ENCODE measurements at regions not wholly inside any gene's neighbourhood (a gene's known extent, or its start where the extent isn't known, plus 50 kb on each side); places are given as distances from the start of the nearest gene placed in this dataset.

DNA sequence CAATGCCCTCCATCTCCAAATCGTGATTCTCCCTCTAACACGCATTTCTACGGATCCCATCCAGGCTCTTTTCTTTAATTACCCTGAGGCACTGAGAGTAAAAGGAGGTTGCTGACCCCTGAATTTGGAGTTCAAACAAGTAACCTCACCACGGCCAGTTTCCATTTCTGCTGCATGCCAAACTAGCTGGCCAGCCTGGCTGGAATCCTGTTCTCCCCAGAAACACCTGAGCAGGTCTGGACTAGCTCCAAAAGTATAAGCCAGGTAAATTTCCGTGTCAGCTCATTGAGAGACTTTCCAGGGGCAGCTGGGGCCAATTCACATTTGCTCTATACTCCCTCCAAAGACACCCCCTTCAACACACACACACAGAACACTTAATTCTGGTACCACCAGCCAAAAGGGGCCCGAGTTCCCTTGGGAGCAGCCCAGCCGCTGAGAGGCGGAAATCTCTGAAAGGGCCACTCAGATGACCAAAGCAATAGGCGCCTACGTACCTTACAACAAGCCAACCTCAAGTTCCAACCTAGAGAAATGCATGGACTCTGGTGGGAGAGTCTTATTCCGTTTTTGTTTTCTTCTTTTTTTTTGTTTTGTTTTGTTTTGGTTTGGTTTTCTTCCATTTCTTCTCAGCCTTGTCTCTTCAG is 131.4 kb downstream of the NDUFA12 start:
- no peak for DNase-seq
- H3K9me3 Mint-ChIP-seq = no peaks in the 10 kb centered on the region
- H3K36me3 Mint-ChIP-seq (ENCODE audit: low read depth) = no peaks in the 10 kb centered on the region
- peaks cover 61% of the 10 kb centered on the region for H3K27me3 Mint-ChIP-seq
- H3K27ac Mint-ChIP-seq = no peak overlapping the region
- no peak for ATAC-seq
- peak overlapping the region; percentile 62 for H3K4me3 Mint-ChIP-seq
- peaks cover 11% of the 10 kb centered on the region for H3K4me1 Mint-ChIP-seq

DNA sequence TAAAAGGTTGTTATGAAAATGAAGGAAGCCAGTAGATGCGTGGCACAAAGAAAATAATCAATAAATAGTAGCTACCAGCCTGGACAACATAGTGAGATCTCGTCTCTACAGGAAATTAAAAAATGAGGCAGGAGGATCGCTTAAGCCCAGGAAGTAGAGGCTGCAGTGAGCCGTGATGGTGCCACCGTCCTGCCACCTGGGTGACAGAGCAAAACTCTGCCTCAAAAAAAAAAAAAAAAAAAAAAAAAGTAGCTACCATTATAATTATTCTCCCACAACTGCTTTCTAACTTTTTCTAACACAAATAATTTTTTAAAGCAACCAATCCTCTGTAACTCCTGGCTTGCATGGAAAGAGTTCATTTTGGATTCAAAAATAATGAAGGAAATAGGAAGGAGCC is 133.0 kb downstream of the NDUFA12 start:
- Mint-ChIP-seq H3K36me3 (ENCODE audit: low read depth) (no peaks in the 10 kb centered on the region), H3K9me3 (no peaks in the 10 kb centered on the region), H3K4me1 (peaks cover 11% of the 10 kb centered on the region), H3K27ac (no peak overlapping the region), H3K27me3 (peaks cover 47% of the 10 kb centered on the region), H3K4me3 (no peak overlapping the region)
- DNase-seq (no peak), ATAC-seq (no peak)

DNA sequence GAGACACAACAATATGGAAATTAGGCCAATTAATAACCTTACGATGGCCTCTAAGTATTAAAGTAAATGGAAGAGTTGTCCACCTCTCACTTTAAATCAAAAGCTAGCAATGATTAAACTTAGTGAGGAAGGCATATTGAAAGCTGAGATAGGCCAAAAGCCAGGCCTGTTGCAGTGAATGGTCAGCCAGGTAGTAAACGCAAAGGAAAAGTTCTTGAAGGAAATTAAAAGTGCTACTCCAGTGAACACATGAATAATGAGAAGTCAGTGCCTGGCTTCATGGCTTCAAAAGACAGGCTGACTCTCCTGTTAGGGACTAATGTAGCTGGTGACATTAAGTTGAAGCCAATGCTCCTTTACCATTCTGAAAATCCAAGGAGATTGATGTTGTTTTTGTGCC is 135.3 kb downstream of the NDUFA12 start:
- Mint-ChIP-seq H3K27ac (no peak overlapping the region), H3K9me3 (peaks cover 4% of the 10 kb centered on the region), H3K4me1 (peaks cover 2% of the 10 kb centered on the region), H3K27me3 (peaks cover 34% of the 10 kb centered on the region), H3K4me3 (no peak overlapping the region), H3K36me3 (ENCODE audit: low read depth) (no peaks in the 10 kb centered on the region)
- ATAC-seq = no peak
- no peak for DNase-seq

DNA sequence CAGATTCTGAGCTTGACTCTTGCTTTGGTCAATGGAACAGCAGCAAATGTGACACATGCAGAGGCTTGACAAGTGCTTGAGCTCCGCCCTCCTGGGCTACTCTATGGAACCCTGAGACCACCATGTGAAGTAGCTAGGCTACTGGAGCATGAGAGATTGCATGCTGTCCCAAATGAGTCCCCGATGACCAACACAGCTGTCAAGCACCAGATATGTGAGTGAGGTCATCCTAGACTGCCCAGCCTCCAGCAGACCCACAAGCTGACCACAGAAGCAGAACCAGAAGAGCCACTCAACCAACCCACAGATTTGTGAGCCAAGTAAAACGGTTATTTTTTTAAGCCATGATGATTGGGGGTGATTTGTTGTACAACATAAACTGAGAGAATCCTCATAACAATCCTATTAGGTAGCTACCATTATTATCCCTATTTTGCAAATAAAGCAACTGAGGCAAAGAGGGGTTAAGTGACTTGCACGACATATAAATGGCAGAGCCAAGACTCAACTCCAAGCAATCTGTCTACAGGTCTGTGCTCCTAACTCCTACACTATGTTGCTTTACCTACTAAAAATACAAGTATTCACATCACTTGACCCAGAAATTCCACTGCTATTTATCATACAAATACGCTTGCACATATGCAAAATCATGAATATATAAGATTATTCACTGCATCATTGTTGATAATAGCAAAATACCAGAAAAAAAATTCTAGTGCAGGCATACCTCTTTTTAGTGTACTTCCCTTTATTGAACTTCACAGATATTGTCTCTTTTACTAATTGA is 136.2 kb downstream of the NDUFA12 start:
- peaks cover 4% of the 10 kb centered on the region for H3K9me3 Mint-ChIP-seq
- no peaks in the 10 kb centered on the region for H3K36me3 Mint-ChIP-seq (ENCODE audit: low read depth)
- H3K27ac Mint-ChIP-seq = no peak overlapping the region
- H3K27me3 Mint-ChIP-seq = peaks cover 28% of the 10 kb centered on the region
- no peak overlapping the region for H3K4me3 Mint-ChIP-seq
- no peaks in the 10 kb centered on the region for H3K4me1 Mint-ChIP-seq
- DNase-seq (no peak), ATAC-seq (no peak)

DNA sequence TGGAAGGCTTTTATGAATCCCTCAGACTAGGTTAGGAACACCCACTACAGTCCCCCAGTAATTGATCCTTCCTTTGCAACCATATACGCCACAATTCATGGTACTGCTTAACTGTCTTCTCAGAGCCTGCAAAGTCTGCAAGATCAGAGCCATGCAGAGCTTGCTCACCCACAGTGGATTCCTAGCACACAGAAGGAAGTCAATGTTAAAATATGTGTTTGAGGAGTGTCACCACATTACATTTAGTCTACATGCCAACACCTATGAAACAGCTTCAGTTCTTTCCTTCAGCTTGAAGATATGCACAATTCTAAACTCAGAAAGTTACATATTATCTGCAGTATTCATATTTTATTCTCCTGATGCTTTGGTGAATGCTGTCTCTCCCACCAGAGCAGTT is 138.5 kb downstream of the NDUFA12 start:
- no peak for ATAC-seq

DNA sequence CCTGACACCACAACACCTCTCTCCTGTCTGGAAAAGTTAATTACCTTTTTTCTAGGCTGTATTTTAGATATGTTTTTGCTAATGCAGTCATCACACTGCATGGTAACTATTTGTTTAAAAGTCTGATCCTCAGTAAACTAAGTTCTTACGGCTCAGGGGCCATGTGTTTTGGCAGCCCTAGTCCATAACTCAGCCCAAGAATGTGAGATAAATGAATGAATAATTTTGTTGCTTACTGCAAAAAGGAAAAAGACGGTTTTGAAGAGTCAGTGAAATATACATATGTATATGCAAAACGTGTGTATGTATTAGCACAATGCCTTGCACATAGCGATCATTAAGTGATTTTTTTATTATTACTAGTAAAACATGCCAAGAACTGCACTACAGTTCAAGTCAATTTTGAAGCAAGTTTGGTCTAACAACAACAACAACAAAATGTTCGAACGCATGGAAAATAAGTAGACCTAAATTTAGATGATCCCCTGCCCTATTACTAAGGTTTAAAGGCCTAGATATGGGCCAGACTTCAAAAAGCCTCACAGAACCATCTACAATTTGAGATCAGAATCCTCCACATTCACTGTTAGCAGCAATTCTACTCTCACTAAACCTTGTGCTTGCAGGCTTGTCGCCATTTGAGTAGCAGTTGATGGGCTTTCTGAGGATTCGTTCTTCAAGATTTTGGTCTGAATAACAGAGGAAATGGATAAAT is 140.0 kb downstream of the NDUFA12 start:
- H3K36me3 Mint-ChIP-seq (ENCODE audit: low read depth) = no peaks in the 10 kb centered on the region

More for the DNA sequence above, 138.5 kb downstream of the NDUFA12 start:
- Mint-ChIP-seq H3K4me3 (no peak overlapping the region), H3K9me3 (peaks cover 4% of the 10 kb centered on the region), H3K27me3 (peaks cover 12% of the 10 kb centered on the region), H3K27ac (no peak overlapping the region), H3K4me1 (no peaks in the 10 kb centered on the region), H3K36me3 (ENCODE audit: low read depth) (no peaks in the 10 kb centered on the region)
- no peak for DNase-seq

DNA sequence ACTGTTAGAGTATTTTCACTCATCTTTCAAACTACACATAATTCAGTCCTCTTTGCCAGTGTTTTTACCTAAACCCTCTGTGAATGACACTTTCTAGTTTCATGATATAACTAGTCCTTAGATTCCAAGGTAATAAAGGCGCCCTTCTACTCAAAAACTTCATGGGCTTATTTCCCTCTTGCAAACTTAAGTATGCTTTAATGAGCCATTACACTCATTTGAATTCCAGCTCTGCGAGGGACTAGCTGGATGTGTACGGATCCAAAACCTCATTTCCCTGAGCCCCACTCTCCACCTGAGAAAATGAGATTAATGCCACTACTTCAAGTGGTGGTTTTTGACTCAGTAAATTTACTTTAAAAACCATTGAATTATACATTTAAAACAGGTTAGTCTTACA is 141.1 kb downstream of the NDUFA12 start:
- Mint-ChIP-seq H3K9me3 (peaks cover 4% of the 10 kb centered on the region), H3K27me3 (peaks cover 8% of the 10 kb centered on the region), H3K27ac (no peak overlapping the region), H3K4me3 (no peak overlapping the region), H3K4me1 (no peaks in the 10 kb centered on the region), H3K36me3 (ENCODE audit: low read depth) (no peaks in the 10 kb centered on the region)
- ATAC-seq (no peak), DNase-seq (no peak)

More for the DNA sequence above, 140.0 kb downstream of the NDUFA12 start:
- no peak overlapping the region for H3K27ac Mint-ChIP-seq
- H3K4me3 Mint-ChIP-seq = no peak overlapping the region
- H3K9me3 Mint-ChIP-seq = peaks cover 4% of the 10 kb centered on the region
- ATAC-seq = no peak
- DNase-seq = no peak
- H3K27me3 Mint-ChIP-seq = peaks cover 4% of the 10 kb centered on the region
- H3K4me1 Mint-ChIP-seq = no peaks in the 10 kb centered on the region

DNA sequence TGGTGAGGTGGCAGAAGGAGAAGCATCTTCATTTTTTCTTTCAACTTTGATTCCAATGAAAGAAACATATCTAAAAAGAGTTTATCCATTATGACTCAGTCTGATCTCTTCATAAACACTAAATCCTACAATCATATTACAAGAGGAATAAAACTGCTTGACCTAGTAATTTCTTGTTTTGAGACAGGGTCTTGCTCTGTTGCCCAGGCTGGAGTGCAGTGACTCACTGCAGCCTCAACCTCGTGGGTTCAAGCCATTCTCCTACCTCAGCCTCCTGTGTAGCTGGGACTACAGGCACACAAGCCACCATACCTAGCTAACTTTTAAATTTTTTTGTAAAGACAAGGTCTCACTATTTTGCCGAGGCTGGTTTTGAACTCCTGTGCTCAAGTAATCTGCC is 147.2 kb downstream of the NDUFA12 start:
- no peak overlapping the region for H3K4me3 Mint-ChIP-seq
- H3K9me3 Mint-ChIP-seq = no peaks in the 10 kb centered on the region
- H3K36me3 Mint-ChIP-seq (ENCODE audit: low read depth) = no peaks in the 10 kb centered on the region
- no peak overlapping the region for H3K27ac Mint-ChIP-seq
- peaks cover 9% of the 10 kb centered on the region for H3K4me1 Mint-ChIP-seq
- ATAC-seq (no peak), DNase-seq (no peak)
- peaks cover 14% of the 10 kb centered on the region for H3K27me3 Mint-ChIP-seq

DNA sequence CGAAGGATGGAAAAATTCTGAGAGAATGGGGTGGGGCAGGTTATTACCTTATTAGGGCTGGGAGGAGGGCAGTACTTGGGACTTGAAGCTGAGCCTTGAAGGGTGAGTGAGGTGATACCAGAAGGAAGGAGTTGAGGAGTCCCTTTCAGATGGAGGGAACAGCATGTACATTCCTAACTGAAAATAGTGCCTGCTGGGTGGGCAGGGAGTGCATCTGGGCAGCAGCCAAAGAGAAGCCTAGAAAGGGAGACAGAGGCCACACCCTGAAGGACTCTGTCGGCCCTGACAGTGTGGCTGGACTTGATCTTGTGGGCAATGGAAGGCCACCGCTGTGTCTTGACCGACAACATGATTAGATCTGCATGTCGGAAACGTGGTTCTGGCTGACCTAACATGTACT is 147.6 kb downstream of the NDUFA12 start:
- peaks cover 9% of the 10 kb centered on the region for H3K4me1 Mint-ChIP-seq
- ATAC-seq (no peak), DNase-seq (no peak)
- no peak overlapping the region for H3K27ac Mint-ChIP-seq
- H3K9me3 Mint-ChIP-seq = no peaks in the 10 kb centered on the region
- H3K36me3 Mint-ChIP-seq (ENCODE audit: low read depth) = no peaks in the 10 kb centered on the region
- peaks cover 17% of the 10 kb centered on the region for H3K27me3 Mint-ChIP-seq
- H3K4me3 Mint-ChIP-seq = no peak overlapping the region

DNA sequence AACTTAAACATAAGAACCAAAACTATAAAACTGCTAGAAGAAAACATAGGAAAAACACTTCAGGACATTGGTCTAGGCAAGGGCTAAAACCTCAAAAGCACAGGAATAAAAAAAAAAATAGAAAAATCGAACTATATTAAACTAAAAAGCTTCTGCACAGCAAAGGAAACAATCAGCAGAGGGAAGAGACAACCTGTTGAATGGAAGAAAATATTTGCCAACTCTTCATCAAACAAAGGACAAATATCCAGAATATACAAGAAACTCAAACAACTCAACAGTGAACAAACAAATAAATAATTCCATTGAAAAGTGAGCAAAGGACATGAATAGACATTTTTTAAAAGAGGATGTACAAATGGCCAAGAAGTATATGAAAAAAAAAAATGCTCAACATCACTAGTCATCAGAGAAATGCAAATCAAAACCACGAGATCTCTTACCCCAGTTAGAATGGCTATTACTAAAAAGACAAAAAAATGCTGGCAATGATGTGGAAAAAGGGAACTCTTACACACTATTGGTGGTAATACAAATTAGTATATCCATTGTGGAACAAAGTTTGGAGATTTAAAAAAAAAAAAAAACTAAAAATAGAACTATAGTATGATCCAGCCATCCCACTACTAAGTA is 152.0 kb downstream of the NDUFA12 start:
- Mint-ChIP-seq H3K4me3 (no peak overlapping the region), H3K27me3 (peaks cover 20% of the 10 kb centered on the region), H3K4me1 (peaks cover 9% of the 10 kb centered on the region), H3K27ac (no peak overlapping the region), H3K9me3 (no peaks in the 10 kb centered on the region), H3K36me3 (ENCODE audit: low read depth) (no peaks in the 10 kb centered on the region)
- no peak for ATAC-seq
- DNase-seq = no peak

DNA sequence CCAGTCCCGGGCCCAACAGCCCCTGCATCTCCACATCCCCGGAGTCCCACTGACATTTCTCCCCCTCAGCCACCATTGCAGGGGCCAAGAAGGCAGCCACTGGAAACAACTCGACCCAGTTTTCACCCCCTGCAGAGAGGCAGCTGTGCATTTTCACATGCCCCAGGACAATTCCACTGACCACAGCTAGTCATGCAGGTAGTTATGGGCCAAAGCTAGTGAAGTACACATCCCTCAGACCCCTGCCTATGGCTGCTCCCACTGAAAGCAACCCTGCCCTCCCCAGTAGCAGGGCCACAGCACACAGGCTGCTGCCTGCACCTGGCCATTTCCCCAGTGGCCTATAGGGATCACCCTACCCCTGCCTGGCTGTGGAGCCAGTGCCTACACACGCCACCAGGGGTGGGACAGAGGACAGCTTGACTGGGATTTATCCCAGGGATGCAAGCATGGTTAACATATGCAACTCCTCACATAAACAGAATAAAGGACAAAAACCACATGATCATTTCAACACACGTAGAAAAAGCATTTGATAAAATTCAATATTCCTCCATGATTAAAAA is 154.0 kb downstream of the NDUFA12 start:
- ATAC-seq (no peak), DNase-seq (no peak)
- Mint-ChIP-seq H3K27me3 (peaks cover 12% of the 10 kb centered on the region), H3K9me3 (no peaks in the 10 kb centered on the region), H3K27ac (no peak overlapping the region), H3K36me3 (ENCODE audit: low read depth) (no peaks in the 10 kb centered on the region), H3K4me3 (no peak overlapping the region), H3K4me1 (no peaks in the 10 kb centered on the region)

DNA sequence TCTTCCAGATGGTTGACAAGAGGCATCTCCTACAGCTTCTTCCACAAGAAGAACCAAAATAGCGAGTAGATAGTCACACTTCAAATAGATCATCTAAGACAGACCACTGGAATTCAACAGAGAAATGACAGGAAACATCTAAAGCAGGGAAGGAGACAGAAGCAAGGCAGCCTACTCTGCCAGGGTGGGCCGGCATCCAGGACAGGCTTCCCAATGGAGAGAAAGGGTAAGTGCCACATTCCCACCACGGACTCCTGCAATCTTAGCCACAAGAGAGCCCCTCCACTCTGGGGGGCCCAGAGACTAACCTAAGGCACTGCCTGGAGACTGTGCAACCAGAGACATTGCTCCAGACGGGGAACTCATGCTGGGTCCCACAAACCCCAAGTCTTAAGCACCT is 154.5 kb downstream of the NDUFA12 start:
- Mint-ChIP-seq H3K9me3 (no peaks in the 10 kb centered on the region), H3K27ac (no peak overlapping the region), H3K36me3 (ENCODE audit: low read depth) (no peaks in the 10 kb centered on the region), H3K4me1 (no peaks in the 10 kb centered on the region), H3K27me3 (peaks cover 12% of the 10 kb centered on the region), H3K4me3 (no peak overlapping the region)
- no peak for DNase-seq
- ATAC-seq = no peak

DNA sequence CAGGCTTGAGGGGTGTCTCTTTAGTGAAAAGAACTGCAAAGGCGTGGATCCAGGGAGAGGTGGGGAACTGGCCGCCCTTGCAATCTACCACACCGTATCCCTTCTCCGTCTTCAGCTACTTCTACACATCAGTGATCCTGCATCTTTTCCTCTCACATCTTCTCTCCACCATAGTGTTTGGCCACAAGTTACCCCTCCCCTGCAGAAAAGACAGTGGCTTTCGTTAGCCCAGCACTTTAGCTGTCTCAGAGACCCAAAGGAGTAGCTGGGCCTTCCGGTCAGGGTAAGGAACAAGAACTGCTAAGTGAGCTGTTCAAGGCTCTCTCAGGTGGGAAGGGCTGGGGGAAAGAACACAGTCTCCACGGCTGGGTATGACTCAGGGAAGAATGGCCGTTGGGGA is 158.4 kb downstream of the NDUFA12 start:
- Mint-ChIP-seq H3K27me3 (peaks cover 5% of the 10 kb centered on the region), H3K4me1 (no peaks in the 10 kb centered on the region), H3K9me3 (no peaks in the 10 kb centered on the region), H3K4me3 (no peak overlapping the region), H3K36me3 (ENCODE audit: low read depth) (no peaks in the 10 kb centered on the region), H3K27ac (no peak overlapping the region)
- ATAC-seq (no peak), DNase-seq (no peak)

DNA sequence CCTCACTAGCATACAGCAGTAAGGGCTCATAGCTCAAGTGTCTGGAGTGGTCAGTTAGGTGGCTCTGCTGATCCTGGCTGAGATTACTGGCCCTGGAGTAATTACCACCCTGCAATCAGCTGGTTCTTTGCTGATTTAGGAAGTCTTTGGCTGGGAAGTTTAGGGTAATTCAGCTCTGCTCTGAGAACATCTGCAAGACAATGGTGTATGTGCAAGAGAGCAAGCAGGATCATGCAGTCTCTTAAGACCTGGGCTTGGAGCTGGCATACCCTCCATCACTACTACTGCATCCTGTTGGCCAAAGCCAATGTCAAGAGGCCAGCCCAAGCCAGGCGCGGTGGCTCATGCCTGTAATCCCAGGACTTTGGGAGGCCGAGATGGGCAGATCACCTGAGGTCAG is 159.0 kb downstream of the NDUFA12 start:
- no peak for DNase-seq
- H3K4me3 Mint-ChIP-seq = no peak overlapping the region
- peaks cover under 1% of the 10 kb centered on the region for H3K4me1 Mint-ChIP-seq
- H3K36me3 Mint-ChIP-seq (ENCODE audit: low read depth) = no peaks in the 10 kb centered on the region
- no peak overlapping the region for H3K27ac Mint-ChIP-seq
- H3K27me3 Mint-ChIP-seq = peaks cover 6% of the 10 kb centered on the region
- no peaks in the 10 kb centered on the region for H3K9me3 Mint-ChIP-seq
- no peak for ATAC-seq

Measured in activated naive CD8-positive, alpha-beta T cell treated with anti-CD3 and anti-CD28 coated beads, Interleukin-2, amount 50 U/mL, for 24 hours (primary cell).